NCI-H226 (cell line): ENCODE measurements at regions not wholly inside any gene's neighbourhood (a gene's known extent, or its start where the extent isn't known, plus 50 kb on each side); places are given as distances from the start of the nearest gene placed in this dataset.
A peak's percentile ranks its signal among the peaks of the same experiment; 100 is the strongest.
"Not testable (repeated sequence)": the region's sequence is repeated elsewhere in the genome, so short reads cannot be mapped to it uniquely, and the experiment has no call there.

Experiments
- DNase-seq: peaks from one replicate; pipeline ENCODE4 v3.0.0-alpha.2; 2015

GRCh38 chr5:99275128-99275527 is 346.3 kb upstream of the CHD1 start:
- no peak for DNase-seq

GRCh38 chr5:99272576-99272975 is 343.8 kb upstream of the CHD1 start:
- no peak for DNase-seq

- DNase-seq, result no peak
Measured at GRCh38 chr5:99258819-99259218, 330.0 kb upstream of the CHD1 start.

- DNase-seq, result no peak
Measured at GRCh38 chr5:99248066-99248465, 319.3 kb upstream of the CHD1 start.

- no peak for DNase-seq
Measured at GRCh38 chr5:99247346-99247745, 318.5 kb upstream of the CHD1 start.

- DNase-seq, result no peak
Measured at GRCh38 chr5:99243111-99243510, 314.3 kb upstream of the CHD1 start.

- no peak for DNase-seq
Measured at GRCh38 chr5:99239826-99240360, 311.1 kb upstream of the CHD1 start.

- DNase-seq, result peak; percentile 16
Measured at GRCh38 chr5:99191206-99191745, 262.5 kb upstream of the CHD1 start.

GRCh38 chr5:99187611-99188010 is 258.8 kb upstream of the CHD1 start:
- DNase-seq, result no peak

- DNase-seq, result no peak
Measured at GRCh38 chr5:99179206-99179605, 250.4 kb upstream of the CHD1 start.

GRCh38 chr5:99177796-99178195 is 249.0 kb upstream of the CHD1 start:
- no peak for DNase-seq

- peak; percentile 71 for DNase-seq
Measured at GRCh38 chr5:99176186-99176585, 247.4 kb upstream of the CHD1 start.

GRCh38 chr5:99169309-99169708 is 240.5 kb upstream of the CHD1 start:
- no peak for DNase-seq

- DNase-seq, result not testable (repeated sequence)
Measured at GRCh38 chr5:99161538-99161937, 232.7 kb upstream of the CHD1 start.

GRCh38 chr5:99156688-99157087 is 227.9 kb upstream of the CHD1 start:
- DNase-seq, result no peak

GRCh38 chr5:99143283-99143795 is 214.5 kb upstream of the CHD1 start:
- DNase-seq, result not testable (repeated sequence)

- DNase-seq, result peak; percentile 3
Measured at GRCh38 chr5:99141534-99142128, 212.8 kb upstream of the CHD1 start.

- DNase-seq, result no peak
Measured at GRCh38 chr5:99138911-99139310, 210.1 kb upstream of the CHD1 start.

GRCh38 chr5:99133921-99134320 is 205.1 kb upstream of the CHD1 start:
- no peak for DNase-seq

- no peak for DNase-seq
Measured at GRCh38 chr5:99129768-99130501, 201.1 kb upstream of the CHD1 start.

- DNase-seq, result no peak
Measured at GRCh38 chr5:99122976-99123375, 194.2 kb upstream of the CHD1 start.

GRCh38 chr5:99119326-99119725 is 190.5 kb upstream of the CHD1 start:
- no peak for DNase-seq

- no peak for DNase-seq
Measured at GRCh38 chr5:99116526-99116925, 187.7 kb upstream of the CHD1 start.

- no peak for DNase-seq
Measured at GRCh38 chr5:99109894-99110293, 181.1 kb upstream of the CHD1 start.
